Left lung (tissue), 4 donors: ENCODE measurements at regions not wholly inside any gene's neighbourhood (a gene's known extent, or its start where the extent isn't known, plus 50 kb on each side); places are given as distances from the start of the nearest gene placed in this dataset.

Experiments
- ATAC-seq: fragments of 200-7000 bp; cut with Tn5 transposase; one replicate; pipeline ENCODE4 v1.9.1; 2020; ENCODE audit warnings: moderate library complexity
- DNase-seq, 4 donors: peaks; one replicate each; pipeline ENCODE4 v3.0.0-alpha.2; 2013 to 2020
- H3K27ac ChIP-seq, 2 donors: fragments of 200-600 bp; sonication (generic) in 1 of 2; one replicate each; pipeline versions ENCODE4 v1.5.0 to v1.8.0; 2020 to 2021
- H3K27me3 ChIP-seq, 2 donors: fragments of 200-600 bp; sonication (generic) in 1 of 2; one replicate each; pipeline versions ENCODE4 v1.5.0 to v1.8.0; 2020 to 2021
- H3K36me3 ChIP-seq, 2 donors: fragments of 200-600 bp; sonication (generic) in 1 of 2; one replicate each; pipeline versions ENCODE4 v1.5.0 to v1.8.0; 2020 to 2021
- H3K4me1 ChIP-seq, 2 donors: fragments of 200-600 bp; one replicate each; pipeline ENCODE4 v1.8.0; 2021
- H3K4me3 ChIP-seq, 2 donors: fragments of 200-600 bp; sonication (generic) in 1 of 2; one replicate each; pipeline versions ENCODE4 v1.5.0 to v1.8.0; 2020 to 2021; ENCODE audit warnings: mild to moderate bottlenecking in 1 of 2
- H3K9me3 ChIP-seq, 2 donors: fragments of 200-600 bp; sonication (generic) in 1 of 2; one replicate each; pipeline versions ENCODE4 v1.5.0 to v1.8.0; 2020 to 2021
- intact Hi-C, 2 donors: fragments of 100-400 bp; cut with DNase I; formaldehyde crosslinking; loops; one replicate each; pipeline versions ENCODE4 v1.11.2 to v1.14.2; 2022
- TF ChIP-seq, protein P1 (sequence below), 2 donors: fragments of 200-600 bp; sonication (generic) in 1 of 2; IDR thresholded peaks; one replicate each; pipeline versions ENCODE4 v1.5.0 to v1.8.0; 2021; ENCODE audit warnings: antibody characterized with exemption in 2 of 2
- donor health status: DM: no; HTN: yes; CAD: no.
- donor health status: DM: no; HTN: no; CAD: no.

DNA sequence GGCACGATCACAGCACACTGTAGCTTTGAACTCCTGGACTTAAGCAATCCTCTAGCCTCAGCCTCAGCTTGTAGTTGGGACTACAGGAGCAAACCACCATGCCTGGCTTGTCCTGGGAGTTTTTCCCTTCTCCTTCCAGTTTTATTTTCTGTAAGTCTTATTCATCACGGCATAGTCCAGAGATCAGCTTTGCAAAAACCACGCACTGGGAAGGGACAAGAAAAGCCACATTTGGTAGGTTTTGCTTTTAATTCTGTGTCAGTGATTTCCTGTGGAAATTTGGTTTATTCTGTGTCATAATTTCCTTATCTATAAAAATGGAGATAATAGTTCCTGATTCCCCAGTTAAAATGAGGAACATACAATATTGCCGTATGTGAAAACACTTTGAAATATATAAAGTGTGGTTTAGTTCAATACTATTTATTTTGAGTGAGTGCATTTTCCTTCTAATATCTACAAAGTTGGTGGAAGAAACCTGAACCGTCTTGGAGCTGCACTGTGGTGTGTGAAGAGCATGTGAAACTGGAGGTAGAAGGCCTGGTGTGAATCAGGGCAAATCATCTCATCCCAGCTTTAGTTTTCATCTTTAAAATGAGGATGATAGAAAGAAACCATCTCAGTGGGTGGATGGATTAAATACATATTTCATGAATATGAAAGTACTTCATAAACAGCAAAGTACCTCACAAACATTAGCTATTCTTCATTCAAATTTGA, 92.8 kb upstream of the ELL2 start:
- DNase-seq (no peak), ATAC-seq (no peak)
- peaks cover 3 to 11% of the 10 kb centered on the region in 2 donors for H3K4me1 ChIP-seq
- no peak overlapping the region for H3K4me3 ChIP-seq
- intact Hi-C loops: no loop called here
- H3K36me3 ChIP-seq: no peaks in the 10 kb centered on the region
- H3K9me3 ChIP-seq: no peaks in the 10 kb centered on the region
- no peaks in the 10 kb centered on the region for H3K27me3 ChIP-seq
- H3K27ac ChIP-seq: no peak overlapping the region
- TF ChIP-seq, protein P1, sequence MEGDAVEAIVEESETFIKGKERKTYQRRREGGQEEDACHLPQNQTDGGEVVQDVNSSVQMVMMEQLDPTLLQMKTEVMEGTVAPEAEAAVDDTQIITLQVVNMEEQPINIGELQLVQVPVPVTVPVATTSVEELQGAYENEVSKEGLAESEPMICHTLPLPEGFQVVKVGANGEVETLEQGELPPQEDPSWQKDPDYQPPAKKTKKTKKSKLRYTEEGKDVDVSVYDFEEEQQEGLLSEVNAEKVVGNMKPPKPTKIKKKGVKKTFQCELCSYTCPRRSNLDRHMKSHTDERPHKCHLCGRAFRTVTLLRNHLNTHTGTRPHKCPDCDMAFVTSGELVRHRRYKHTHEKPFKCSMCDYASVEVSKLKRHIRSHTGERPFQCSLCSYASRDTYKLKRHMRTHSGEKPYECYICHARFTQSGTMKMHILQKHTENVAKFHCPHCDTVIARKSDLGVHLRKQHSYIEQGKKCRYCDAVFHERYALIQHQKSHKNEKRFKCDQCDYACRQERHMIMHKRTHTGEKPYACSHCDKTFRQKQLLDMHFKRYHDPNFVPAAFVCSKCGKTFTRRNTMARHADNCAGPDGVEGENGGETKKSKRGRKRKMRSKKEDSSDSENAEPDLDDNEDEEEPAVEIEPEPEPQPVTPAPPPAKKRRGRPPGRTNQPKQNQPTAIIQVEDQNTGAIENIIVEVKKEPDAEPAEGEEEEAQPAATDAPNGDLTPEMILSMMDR (IDR thresholded peaks at IDR 0.05): no peak

DNA sequence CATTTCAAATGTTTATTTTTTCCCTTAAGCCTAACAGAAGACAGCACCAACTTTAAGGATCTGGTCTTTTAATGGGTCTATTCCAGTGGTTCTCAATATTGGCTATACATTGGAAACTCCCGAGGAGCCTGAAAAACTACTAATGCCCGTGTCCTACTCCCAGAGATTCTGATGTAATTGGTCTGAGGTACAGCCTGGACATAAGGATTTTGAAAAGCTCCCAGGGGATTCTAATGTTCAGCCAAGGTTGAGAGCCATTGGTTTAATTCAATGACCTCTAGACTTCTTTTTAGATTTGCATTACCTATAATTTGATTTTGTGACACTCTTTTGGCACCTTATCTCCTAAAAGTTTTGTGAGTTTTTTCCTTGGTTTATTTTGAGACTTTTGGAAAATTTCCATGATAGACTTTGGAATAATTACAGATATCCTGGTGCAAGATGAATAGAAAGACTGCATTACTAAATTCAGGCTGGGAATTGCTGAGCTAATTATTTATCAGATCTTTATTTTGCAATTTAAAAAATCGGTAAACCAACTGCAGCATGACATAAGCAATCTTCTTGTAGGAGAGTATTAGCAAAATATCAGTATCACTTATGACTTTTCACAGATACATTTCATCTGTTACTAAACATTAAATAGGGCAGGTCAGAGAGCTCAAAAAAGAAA, 91.5 kb upstream of the ELL2 start:
- no peaks in the 10 kb centered on the region for H3K36me3 ChIP-seq
- no peaks in the 10 kb centered on the region for H3K27me3 ChIP-seq
- H3K27ac ChIP-seq: no peak overlapping the region
- DNase-seq (no peak), ATAC-seq (no peak)
- H3K9me3 ChIP-seq: no peaks in the 10 kb centered on the region
- intact Hi-C loops: no loop called here
- TF ChIP-seq, protein P1 (IDR thresholded peaks at IDR 0.05): no peak
- no peak overlapping the region for H3K4me3 ChIP-seq
- peaks cover 3 to 15% of the 10 kb centered on the region in 2 donors for H3K4me1 ChIP-seq

DNA sequence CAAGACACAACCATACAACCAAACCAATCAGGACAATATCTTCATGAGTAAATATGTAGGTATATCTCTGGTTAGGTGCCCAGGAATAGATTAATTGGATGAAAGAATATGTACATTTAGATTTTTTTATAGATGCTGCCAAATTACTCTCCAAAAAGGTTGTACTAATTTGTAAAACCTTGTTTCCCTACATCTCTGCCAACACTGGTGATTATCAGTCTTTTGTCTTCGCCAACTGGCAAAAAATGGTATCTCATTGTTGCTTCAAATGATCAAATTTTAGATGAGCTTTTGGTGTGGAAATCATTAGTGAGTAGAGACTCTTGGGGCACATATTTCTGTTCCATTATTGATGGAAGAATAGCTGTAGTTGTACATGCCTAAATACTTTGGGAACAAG, 90.7 kb upstream of the ELL2 start:
- Histone ChIP-seq H3K27me3 (no peaks in the 10 kb centered on the region), H3K4me3 (no peak overlapping the region), H3K36me3 (no peaks in the 10 kb centered on the region), H3K9me3 (no peaks in the 10 kb centered on the region), H3K4me1 (peaks cover 3 to 15% of the 10 kb centered on the region in 2 donors), H3K27ac (no peak overlapping the region)
- TF ChIP-seq, protein P1 (IDR thresholded peaks at IDR 0.05): no peak
- intact Hi-C loops: no loop called here
- ATAC-seq: no peak
- no peak for DNase-seq

DNA sequence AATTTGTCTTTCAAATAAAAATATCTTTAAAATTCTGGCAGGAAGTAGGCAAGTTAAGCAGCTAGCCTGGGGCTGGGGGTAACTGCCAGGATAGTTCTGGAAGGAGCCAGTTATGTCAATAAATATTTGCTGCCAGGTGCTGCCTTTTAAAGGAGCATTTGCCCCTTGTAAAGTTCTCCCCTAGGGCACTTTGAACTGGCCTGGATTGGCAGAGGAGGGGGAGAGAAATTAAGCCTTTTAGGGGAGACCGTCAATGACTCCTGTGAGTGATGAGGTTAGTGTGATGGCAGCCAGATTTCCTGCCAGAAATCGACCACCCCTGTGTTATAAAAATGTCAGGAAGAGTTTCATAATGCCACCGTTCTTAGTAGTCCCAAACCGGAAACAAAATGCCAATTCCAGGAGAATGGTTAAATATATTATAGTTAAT, 89.8 kb upstream of the ELL2 start:
- Histone ChIP-seq H3K27ac (no peak overlapping the region), H3K9me3 (no peaks in the 10 kb centered on the region), H3K36me3 (no peaks in the 10 kb centered on the region), H3K4me1 (peaks cover 3 to 15% of the 10 kb centered on the region in 2 donors), H3K4me3 (no peak overlapping the region), H3K27me3 (no peaks in the 10 kb centered on the region)
- no peak for ATAC-seq
- intact Hi-C loops: no loop called here
- DNase-seq: no peak
- TF ChIP-seq, protein P1 (IDR thresholded peaks at IDR 0.05): no peak

DNA sequence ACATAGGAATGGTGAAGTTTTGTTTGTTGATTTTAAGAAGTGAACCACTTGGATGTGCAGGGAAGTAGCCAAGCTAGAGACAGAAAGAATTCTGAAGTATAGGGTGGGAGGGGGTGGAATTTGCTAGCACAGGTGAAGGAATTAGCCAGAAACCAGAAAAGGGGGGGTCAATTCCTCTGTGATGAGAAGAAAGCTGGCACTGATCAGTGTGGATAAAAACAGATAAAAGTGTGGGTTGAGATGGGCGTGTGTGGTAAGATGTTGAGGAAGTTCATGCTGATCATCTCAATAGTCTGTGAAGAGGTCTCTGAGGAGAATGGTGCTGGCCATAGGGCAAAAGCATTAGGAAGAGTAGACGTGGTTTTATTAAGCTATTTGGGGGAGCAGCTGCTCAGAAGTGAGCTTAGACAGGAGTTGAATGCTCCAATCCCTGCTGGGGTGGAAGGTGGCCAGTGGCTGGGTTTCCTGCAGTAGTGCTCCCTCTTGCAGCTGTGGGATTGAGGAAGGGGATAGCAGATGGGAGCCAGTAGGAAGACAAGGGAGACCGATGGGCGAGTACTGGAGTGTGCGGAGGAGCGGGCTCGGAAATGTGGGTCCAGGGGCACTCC, 88.7 kb upstream of the ELL2 start:
- TF ChIP-seq, protein P1 (IDR thresholded peaks at IDR 0.05): no peak
- H3K27me3 ChIP-seq: no peaks in the 10 kb centered on the region
- no peak overlapping the region for H3K4me3 ChIP-seq
- no peaks in the 10 kb centered on the region for H3K36me3 ChIP-seq
- ATAC-seq: peak; percentile 29
- intact Hi-C loops: no loop called here
- DNase-seq: peak in 1 of 4 donors; percentile 38
- H3K27ac ChIP-seq: no peak overlapping the region
- no peaks in the 10 kb centered on the region for H3K9me3 ChIP-seq
- H3K4me1 ChIP-seq: peaks cover 3 to 15% of the 10 kb centered on the region in 2 donors
